ENCODE measurements at regions not wholly inside any gene's neighbourhood (a gene's known extent, or its start where the extent isn't known, plus 50 kb on each side); places are given as distances from the start of the nearest gene placed in this dataset.

DNA sequence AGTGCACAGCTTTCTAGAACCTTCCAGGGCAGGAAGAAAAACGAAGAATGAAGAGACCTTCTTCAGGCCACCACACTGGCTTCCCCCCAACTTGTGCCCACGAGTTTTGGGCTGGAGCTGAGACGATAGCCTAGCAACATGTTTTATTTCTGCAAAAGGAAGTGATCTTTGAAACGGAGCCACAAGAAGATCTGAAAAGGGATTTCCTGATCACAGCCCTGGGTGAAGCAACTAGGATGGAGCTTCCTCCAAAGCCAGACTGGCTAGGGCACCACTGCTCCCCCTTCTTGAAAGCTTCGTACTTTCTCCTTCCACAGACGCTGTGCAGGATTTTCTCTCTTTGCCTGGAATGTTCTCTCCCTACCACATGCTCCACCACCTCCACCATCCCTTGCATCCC, 418.3 kb downstream of the MED13L start:
- no peak for DNase-seq (ENCODE audit: low read depth, low spot score)
- no peak overlapping the region for H3K9ac ChIP-seq (ENCODE audit: insufficient read length, low read depth)
- H3K9me3 ChIP-seq (ENCODE audit: insufficient read depth, low read length), result no peaks in the 10 kb centered on the region
- no peaks in the 10 kb centered on the region for H3K4me1 ChIP-seq (ENCODE audit: insufficient read depth, insufficient read length)
- H3K36me3 ChIP-seq (ENCODE audit: insufficient read depth, insufficient read length, low read length), result no peaks in the 10 kb centered on the region
- H3K27me3 ChIP-seq (ENCODE audit: insufficient read depth, insufficient read length), result no peaks in the 10 kb centered on the region
- H3K4me3 ChIP-seq (ENCODE audit: insufficient read length, low read depth), result no peak overlapping the region
- TF ChIP-seq SUZ12 (IDR thresholded peaks at IDR 0.05; ENCODE audit: extremely low read depth, insufficient read depth, insufficient read length), result no peak
- TF ChIP-seq YY1 (IDR thresholded peaks at IDR 0.05; ENCODE audit: insufficient read depth, insufficient read length), result no peak
- no peak for TF ChIP-seq ZNF274 (IDR thresholded peaks at IDR 0.05; ENCODE audit: low read depth, low read length)

- Histone ChIP-seq H3K27me3 (ENCODE audit: insufficient read depth, insufficient read length) (no peaks in the 10 kb centered on the region), H3K4me3 (ENCODE audit: insufficient read length, low read depth) (no peak overlapping the region), H3K9me3 (ENCODE audit: insufficient read depth, low read length) (no peaks in the 10 kb centered on the region), H3K36me3 (ENCODE audit: insufficient read depth, insufficient read length, low read length) (no peaks in the 10 kb centered on the region), H3K9ac (ENCODE audit: insufficient read length, low read depth) (no peak overlapping the region), H3K4me1 (ENCODE audit: insufficient read depth, insufficient read length) (no peaks in the 10 kb centered on the region)
- no peak for TF ChIP-seq YY1 (IDR thresholded peaks at IDR 0.05; ENCODE audit: insufficient read depth, insufficient read length)
- no peak for DNase-seq (ENCODE audit: low read depth, low spot score)
Observed at GRCh38 chr12:115857923-115858322, 419.6 kb downstream of the MED13L start.

DNA sequence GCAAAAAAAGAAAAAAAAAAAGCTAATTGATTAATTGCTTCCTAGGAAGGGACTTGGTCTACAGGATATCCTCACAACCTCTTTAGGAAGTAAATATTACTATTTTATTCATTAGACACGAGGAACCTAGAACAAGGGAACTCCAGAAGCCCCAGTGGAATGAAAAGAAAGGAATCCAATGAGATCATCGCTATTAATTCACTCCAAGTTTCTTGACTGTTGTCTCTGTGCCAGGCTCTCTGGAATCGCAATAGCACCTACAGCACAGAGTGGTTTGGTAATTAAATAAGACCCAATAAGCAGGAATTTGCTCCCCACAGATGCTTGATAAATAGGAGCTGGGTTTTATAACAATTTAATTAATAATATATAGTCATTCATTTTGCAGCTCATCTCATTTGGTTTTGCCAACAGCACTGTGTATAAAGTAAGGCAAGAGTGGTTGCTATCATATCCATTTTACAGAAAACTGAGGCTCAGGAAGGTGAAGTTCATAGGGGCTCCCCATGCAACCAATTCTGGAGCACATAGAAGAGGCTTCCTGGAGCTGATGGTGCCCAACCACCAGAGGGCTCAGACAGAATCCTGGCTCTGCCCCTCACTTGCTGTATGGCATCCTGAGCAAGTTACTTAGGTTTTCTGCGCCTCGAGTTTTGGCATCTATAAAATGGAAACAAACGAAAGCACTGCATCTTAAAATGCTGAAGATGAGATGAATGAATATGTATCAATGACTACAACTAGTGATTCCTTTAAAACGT, 420.2 kb downstream of the MED13L start:
- Histone ChIP-seq H3K4me1 (ENCODE audit: insufficient read depth, insufficient read length) (no peaks in the 10 kb centered on the region), H3K9me3 (ENCODE audit: insufficient read depth, low read length) (no peaks in the 10 kb centered on the region), H3K36me3 (ENCODE audit: insufficient read depth, insufficient read length, low read length) (no peaks in the 10 kb centered on the region), H3K27me3 (ENCODE audit: insufficient read depth, insufficient read length) (no peaks in the 10 kb centered on the region), H3K9ac (ENCODE audit: insufficient read length, low read depth) (no peak overlapping the region), H3K4me3 (ENCODE audit: insufficient read length, low read depth) (no peak overlapping the region)
- no peak for TF ChIP-seq SUZ12 (IDR thresholded peaks at IDR 0.05; ENCODE audit: extremely low read depth, insufficient read depth, insufficient read length)
- no peak for TF ChIP-seq ZNF274 (IDR thresholded peaks at IDR 0.05; ENCODE audit: low read depth, low read length)
- TF ChIP-seq YY1 (IDR thresholded peaks at IDR 0.05; ENCODE audit: insufficient read depth, insufficient read length), result no peak
- DNase-seq (ENCODE audit: low read depth, low spot score), result no peak

DNA sequence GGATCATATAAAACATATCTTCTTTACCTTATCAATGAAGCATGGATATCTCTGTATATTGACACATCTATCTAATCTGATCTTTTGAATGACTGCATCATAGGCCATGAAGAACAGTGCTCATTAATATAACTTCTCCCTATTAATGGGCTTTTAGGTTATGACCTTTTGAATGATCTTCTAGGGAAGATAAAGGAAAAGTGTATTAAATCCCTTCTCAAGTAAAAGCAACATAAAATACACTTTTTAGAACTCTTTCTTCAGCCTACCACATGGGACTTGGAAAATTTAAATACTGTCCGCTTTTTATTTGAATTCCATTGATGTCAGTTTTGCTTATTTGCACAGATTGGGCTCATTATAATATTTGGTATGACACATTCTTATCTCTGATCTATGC, 425.4 kb downstream of the MED13L start:
- TF ChIP-seq YY1 (IDR thresholded peaks at IDR 0.05; ENCODE audit: insufficient read depth, insufficient read length), result no peak
- no peak for TF ChIP-seq ZNF274 (IDR thresholded peaks at IDR 0.05; ENCODE audit: low read depth, low read length)
- TF ChIP-seq SUZ12 (IDR thresholded peaks at IDR 0.05; ENCODE audit: extremely low read depth, insufficient read depth, insufficient read length), result no peak
- 0 out of 2 replicates have a peak, but pooled peaks cover 10% of the 10 kb centered on the region for H3K9me3 ChIP-seq (ENCODE audit: insufficient read depth, low read length)
- no peak overlapping the region for H3K4me3 ChIP-seq (ENCODE audit: insufficient read length, low read depth)
- H3K36me3 ChIP-seq (ENCODE audit: insufficient read depth, insufficient read length, low read length), result no peaks in the 10 kb centered on the region
- no peaks in the 10 kb centered on the region for H3K4me1 ChIP-seq (ENCODE audit: insufficient read depth, insufficient read length)
- DNase-seq (ENCODE audit: low read depth, low spot score), result no peak
- H3K27me3 ChIP-seq (ENCODE audit: insufficient read depth, insufficient read length), result no peaks in the 10 kb centered on the region
- H3K9ac ChIP-seq (ENCODE audit: insufficient read length, low read depth), result no peak overlapping the region

DNA sequence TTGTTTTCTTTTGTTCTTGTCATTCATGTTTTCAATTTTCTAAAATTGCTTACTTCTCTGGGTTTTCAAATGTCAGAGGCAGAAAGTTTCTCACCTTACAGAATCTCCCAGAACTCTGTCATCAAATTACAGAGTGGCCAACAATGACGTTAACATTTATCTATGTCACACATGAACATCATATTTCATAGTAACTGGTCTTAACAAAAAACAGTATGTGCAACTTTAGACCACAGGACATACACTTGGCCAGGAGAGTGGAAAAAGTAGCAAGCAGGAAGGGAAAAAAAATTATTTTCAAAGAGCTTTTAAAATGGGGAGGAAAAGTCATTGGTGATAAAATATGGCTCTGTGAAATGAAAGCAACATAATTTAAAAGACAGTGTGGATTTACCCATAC, 426.5 kb downstream of the MED13L start:
- Histone ChIP-seq H3K27me3 (ENCODE audit: insufficient read depth, insufficient read length) (no peaks in the 10 kb centered on the region), H3K4me1 (ENCODE audit: insufficient read depth, insufficient read length) (no peaks in the 10 kb centered on the region), H3K4me3 (ENCODE audit: insufficient read length, low read depth) (no peak overlapping the region), H3K9me3 (ENCODE audit: insufficient read depth, low read length) (0 out of 2 replicates have a peak, but pooled peaks cover 10% of the 10 kb centered on the region), H3K36me3 (ENCODE audit: insufficient read depth, insufficient read length, low read length) (no peaks in the 10 kb centered on the region), H3K9ac (ENCODE audit: insufficient read length, low read depth) (no peak overlapping the region)
- TF ChIP-seq YY1 (IDR thresholded peaks at IDR 0.05; ENCODE audit: insufficient read depth, insufficient read length), result no peak
- TF ChIP-seq SUZ12 (IDR thresholded peaks at IDR 0.05; ENCODE audit: extremely low read depth, insufficient read depth, insufficient read length), result no peak
- TF ChIP-seq ZNF274 (IDR thresholded peaks at IDR 0.05; ENCODE audit: low read depth, low read length), result no peak
- no peak for DNase-seq (ENCODE audit: low read depth, low spot score)

DNA sequence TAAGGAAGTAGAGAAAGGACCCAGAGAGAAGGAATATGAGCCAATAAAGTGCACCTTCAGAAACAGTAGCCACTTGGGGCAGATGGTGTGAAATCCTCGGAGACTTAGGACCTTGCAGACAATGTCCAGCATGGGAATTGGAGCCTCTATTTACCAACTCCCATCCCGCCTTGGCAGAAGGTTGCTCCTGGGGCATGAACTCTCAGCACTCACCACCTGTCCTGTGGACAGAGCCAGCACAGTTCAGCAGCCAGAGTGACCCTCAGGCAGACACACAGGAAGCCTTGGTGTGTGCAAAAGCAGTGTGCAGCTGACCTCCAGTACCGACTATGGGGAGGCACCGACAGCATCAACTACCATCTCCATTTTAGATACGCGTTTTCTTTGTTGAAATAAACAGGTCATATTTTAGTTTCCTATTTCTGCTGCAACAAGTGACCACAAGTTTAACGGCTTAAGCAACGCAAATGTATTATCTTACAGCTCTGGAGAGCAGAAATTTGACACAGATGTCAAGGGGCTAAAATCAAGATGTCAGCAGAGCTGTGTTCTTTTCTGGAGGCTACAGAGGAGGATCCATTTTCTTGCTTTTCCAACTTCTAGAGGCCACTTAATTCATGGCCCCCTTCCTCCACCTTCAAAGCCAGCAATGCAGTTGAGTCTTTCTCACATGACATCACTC, 428.1 kb downstream of the MED13L start:
- H3K9ac ChIP-seq (ENCODE audit: insufficient read length, low read depth), result no peak overlapping the region
- no peak for DNase-seq (ENCODE audit: low read depth, low spot score)
- TF ChIP-seq YY1 (IDR thresholded peaks at IDR 0.05; ENCODE audit: insufficient read depth, insufficient read length) (no peak), SUZ12 (IDR thresholded peaks at IDR 0.05; ENCODE audit: extremely low read depth, insufficient read depth, insufficient read length) (no peak), ZNF274 (IDR thresholded peaks at IDR 0.05; ENCODE audit: low read depth, low read length) (no peak)

GRCh38 chr12:115847398-115847797, 430.1 kb downstream of the MED13L start:
- H3K36me3 ChIP-seq (ENCODE audit: insufficient read depth, insufficient read length, low read length), result no peaks in the 10 kb centered on the region
- no peaks in the 10 kb centered on the region for H3K27me3 ChIP-seq (ENCODE audit: insufficient read depth, insufficient read length)
- TF ChIP-seq SUZ12 (IDR thresholded peaks at IDR 0.05; ENCODE audit: extremely low read depth, insufficient read depth, insufficient read length) (no peak), ZNF274 (IDR thresholded peaks at IDR 0.05; ENCODE audit: low read depth, low read length) (no peak), YY1 (IDR thresholded peaks at IDR 0.05; ENCODE audit: insufficient read depth, insufficient read length) (no peak)
- H3K9ac ChIP-seq (ENCODE audit: insufficient read length, low read depth), result no peak overlapping the region
- H3K9me3 ChIP-seq (ENCODE audit: insufficient read depth, low read length), result 0 out of 2 replicates have a peak, but pooled peaks cover 10% of the 10 kb centered on the region
- H3K4me3 ChIP-seq (ENCODE audit: insufficient read length, low read depth), result no peak overlapping the region
- no peak for DNase-seq (ENCODE audit: low read depth, low spot score)
- H3K4me1 ChIP-seq (ENCODE audit: insufficient read depth, insufficient read length), result no peaks in the 10 kb centered on the region

More for the DNA sequence above, 428.1 kb downstream of the MED13L start:
- Histone ChIP-seq H3K4me3 (ENCODE audit: insufficient read length, low read depth) (no peak overlapping the region), H3K36me3 (ENCODE audit: insufficient read depth, insufficient read length, low read length) (no peaks in the 10 kb centered on the region), H3K27me3 (ENCODE audit: insufficient read depth, insufficient read length) (no peaks in the 10 kb centered on the region), H3K9me3 (ENCODE audit: insufficient read depth, low read length) (0 out of 2 replicates have a peak, but pooled peaks cover 10% of the 10 kb centered on the region), H3K4me1 (ENCODE audit: insufficient read depth, insufficient read length) (no peaks in the 10 kb centered on the region)

All from NT2/D1 (cell line).